IgD-negative memory B cell (primary cell): ENCODE measurements at regions not wholly inside any gene's neighbourhood (a gene's known extent, or its start where the extent isn't known, plus 50 kb on each side); places are given as distances from the start of the nearest gene placed in this dataset.
"Not testable (repeated sequence)": the region's sequence is repeated elsewhere in the genome, so short reads cannot be mapped to it uniquely, and the experiment has no call there.

Experiments
- H3K27ac Mint-ChIP-seq, 3 donors: one replicate each; pipeline ENCODE4 v1.8.0; 2020 to 2022; ENCODE audit warnings: mild to moderate bottlenecking in 3 of 3, mixed read lengths in 3 of 3, moderate library complexity in 1 of 3
- H3K27me3 Mint-ChIP-seq: one replicate; pipeline ENCODE4 v1.8.0; 2021; ENCODE audit warnings: mixed read lengths
- H3K36me3 Mint-ChIP-seq: one replicate; pipeline ENCODE4 v1.8.0; 2020; ENCODE audit warnings: mild to moderate bottlenecking, mixed read lengths
- H3K4me1 Mint-ChIP-seq, 3 donors: one replicate each; pipeline ENCODE4 v1.8.0; 2020 to 2022; ENCODE audit warnings: mixed read lengths in 3 of 3, mild to moderate bottlenecking in 1 of 3
- H3K4me3 Mint-ChIP-seq, 4 donors: one replicate each; pipeline ENCODE4 v1.8.0; 2020 to 2022; ENCODE audit warnings: mild to moderate bottlenecking in 4 of 4, mixed read lengths in 4 of 4, moderate library complexity in 3 of 4
- H3K9me3 Mint-ChIP-seq, 3 donors: one replicate each; pipeline ENCODE4 v1.8.0; 2020 to 2021; ENCODE audit warnings: mixed read lengths in 3 of 3, mild to moderate bottlenecking in 1 of 3

GRCh38 chr10:80697926-80698325 lies 160.2 kb downstream of the SH2D4B start:
- Mint-ChIP-seq H3K27me3 (no peaks in the 10 kb centered on the region), H3K36me3 (no peaks in the 10 kb centered on the region), H3K9me3 (no peaks in the 10 kb centered on the region), H3K27ac (no peak overlapping the region), H3K4me3 (no peak overlapping the region), H3K4me1 (no peaks in the 10 kb centered on the region)

- H3K27me3 Mint-ChIP-seq = no peaks in the 10 kb centered on the region
- no peaks in the 10 kb centered on the region for H3K4me1 Mint-ChIP-seq
- peak overlapping the region in 1 of 4 donors; percentile 52 for H3K4me3 Mint-ChIP-seq
- peaks cover 1% of the 10 kb centered on the region for H3K36me3 Mint-ChIP-seq
- no peaks in the 10 kb centered on the region for H3K9me3 Mint-ChIP-seq
- no peak overlapping the region for H3K27ac Mint-ChIP-seq
Measured at GRCh38 chr10:80699602-80700039, 161.9 kb downstream of the SH2D4B start.

- no peaks in the 10 kb centered on the region for H3K27me3 Mint-ChIP-seq
- H3K4me3 Mint-ChIP-seq = no peak overlapping the region
- no peaks in the 10 kb centered on the region for H3K4me1 Mint-ChIP-seq
- no peak overlapping the region for H3K27ac Mint-ChIP-seq
- no peaks in the 10 kb centered on the region for H3K9me3 Mint-ChIP-seq
- H3K36me3 Mint-ChIP-seq = peaks cover 1% of the 10 kb centered on the region
Measured at GRCh38 chr10:80700252-80700651, 162.6 kb downstream of the SH2D4B start.

- Mint-ChIP-seq H3K27me3 (no peaks in the 10 kb centered on the region), H3K4me1 (no peaks in the 10 kb centered on the region), H3K4me3 (no peak overlapping the region), H3K36me3 (peaks cover 1% of the 10 kb centered on the region), H3K27ac (no peak overlapping the region), H3K9me3 (no peaks in the 10 kb centered on the region)
Measured at GRCh38 chr10:80700760-80701444, 163.2 kb downstream of the SH2D4B start.

GRCh38 chr10:80701706-80702105 lies 164.0 kb downstream of the SH2D4B start:
- Mint-ChIP-seq H3K27ac (no peak overlapping the region), H3K4me1 (no peaks in the 10 kb centered on the region)

DNA sequence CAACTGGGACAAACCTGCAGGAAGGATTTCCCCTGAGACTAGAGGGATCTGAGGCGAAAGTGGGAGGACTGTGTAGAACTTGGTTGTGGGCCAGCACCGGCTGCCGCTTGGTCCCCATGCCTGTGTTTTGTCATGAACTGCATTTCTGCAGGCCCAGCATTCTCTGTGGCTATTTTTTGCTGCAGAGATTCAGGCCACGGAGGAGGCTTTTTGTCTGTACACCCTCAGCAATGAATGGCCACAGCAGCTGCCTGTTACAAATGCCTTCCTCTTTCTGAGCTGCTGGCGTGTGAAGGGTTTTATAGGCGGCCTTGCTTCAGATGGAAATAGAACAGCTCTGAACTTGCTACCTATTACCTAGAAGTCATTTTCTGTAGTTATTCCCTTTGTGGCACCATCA lies 164.4 kb downstream of the SH2D4B start:
- Mint-ChIP-seq H3K27ac (no peak overlapping the region), H3K36me3 (peaks cover 1% of the 10 kb centered on the region), H3K4me3 (no peak overlapping the region), H3K27me3 (peaks cover 2% of the 10 kb centered on the region), H3K4me1 (peaks cover 0 to under 1% (median 0%) of the 10 kb centered on the region in 3 donors), H3K9me3 (peaks cover 0 to 4% (median 4%) of the 10 kb centered on the region in 3 donors)

More at GRCh38 chr10:80701706-80702105, 164.0 kb downstream of the SH2D4B start:
- H3K27me3 Mint-ChIP-seq = peaks cover 2% of the 10 kb centered on the region
- peaks cover 0 to 4% (median 4%) of the 10 kb centered on the region in 3 donors for H3K9me3 Mint-ChIP-seq
- no peak overlapping the region for H3K4me3 Mint-ChIP-seq
- peaks cover 1% of the 10 kb centered on the region for H3K36me3 Mint-ChIP-seq

- H3K9me3 Mint-ChIP-seq = peaks cover 0 to 4% (median 4%) of the 10 kb centered on the region in 3 donors
- peaks cover 1% of the 10 kb centered on the region for H3K36me3 Mint-ChIP-seq
- H3K27me3 Mint-ChIP-seq = peaks cover 5% of the 10 kb centered on the region
- no peak overlapping the region for H3K4me3 Mint-ChIP-seq
- no peak overlapping the region for H3K27ac Mint-ChIP-seq
- peaks cover 0 to 1% (median 0%) of the 10 kb centered on the region in 3 donors for H3K4me1 Mint-ChIP-seq
Measured at GRCh38 chr10:80705899-80706298, 168.2 kb downstream of the SH2D4B start.

DNA sequence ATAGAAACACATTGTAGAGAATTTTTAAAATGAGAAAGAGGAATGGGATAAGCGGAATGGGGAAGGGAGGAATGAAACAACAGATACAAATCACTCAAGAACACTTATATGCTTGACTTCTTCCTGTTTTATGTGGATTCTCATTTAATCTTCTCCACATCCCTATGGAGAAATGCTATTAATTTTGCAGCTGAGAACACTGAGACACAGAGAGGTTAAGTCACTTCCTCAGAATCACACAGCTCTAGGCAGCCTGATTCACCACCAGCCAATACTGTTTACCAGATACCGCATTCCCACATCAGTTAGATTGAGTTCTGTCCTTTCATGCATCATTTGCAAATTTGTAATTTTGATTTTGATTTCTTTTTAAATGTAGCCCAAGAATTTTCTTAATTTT lies 170.5 kb downstream of the SH2D4B start:
- H3K36me3 Mint-ChIP-seq = peaks cover 1% of the 10 kb centered on the region
- H3K4me3 Mint-ChIP-seq = no peak overlapping the region
- H3K4me1 Mint-ChIP-seq = peaks cover 0 to 1% (median 0%) of the 10 kb centered on the region in 3 donors
- H3K27me3 Mint-ChIP-seq = peaks cover 6% of the 10 kb centered on the region
- H3K27ac Mint-ChIP-seq = no peak overlapping the region
- peaks cover 0 to 4% (median 4%) of the 10 kb centered on the region in 3 donors for H3K9me3 Mint-ChIP-seq

DNA sequence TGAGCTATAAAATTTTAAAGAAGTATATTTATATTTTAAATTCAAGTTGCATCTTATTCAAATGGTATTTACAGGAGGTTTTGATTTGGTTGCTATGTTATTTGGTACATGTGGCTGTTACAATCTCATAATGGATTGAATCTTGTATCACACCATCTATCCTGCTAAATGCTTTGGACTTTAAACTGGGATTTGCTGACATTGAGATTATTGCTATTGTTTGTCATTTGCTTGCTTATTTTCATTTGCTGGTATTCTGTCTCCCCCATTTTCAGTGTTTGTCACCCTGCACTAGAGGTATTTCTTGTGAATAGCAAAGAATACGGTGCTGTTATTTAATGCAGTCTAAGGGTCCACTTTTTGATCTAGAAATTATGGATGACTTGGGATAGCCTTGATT lies 171.1 kb downstream of the SH2D4B start:
- H3K9me3 Mint-ChIP-seq = peaks cover 0 to 4% (median 4%) of the 10 kb centered on the region in 3 donors
- H3K4me1 Mint-ChIP-seq = peaks cover 0 to 1% (median 0%) of the 10 kb centered on the region in 3 donors
- H3K27me3 Mint-ChIP-seq = peaks cover 6% of the 10 kb centered on the region
- H3K4me3 Mint-ChIP-seq = no peak overlapping the region
- no peak overlapping the region for H3K27ac Mint-ChIP-seq
- peaks cover 1% of the 10 kb centered on the region for H3K36me3 Mint-ChIP-seq

DNA sequence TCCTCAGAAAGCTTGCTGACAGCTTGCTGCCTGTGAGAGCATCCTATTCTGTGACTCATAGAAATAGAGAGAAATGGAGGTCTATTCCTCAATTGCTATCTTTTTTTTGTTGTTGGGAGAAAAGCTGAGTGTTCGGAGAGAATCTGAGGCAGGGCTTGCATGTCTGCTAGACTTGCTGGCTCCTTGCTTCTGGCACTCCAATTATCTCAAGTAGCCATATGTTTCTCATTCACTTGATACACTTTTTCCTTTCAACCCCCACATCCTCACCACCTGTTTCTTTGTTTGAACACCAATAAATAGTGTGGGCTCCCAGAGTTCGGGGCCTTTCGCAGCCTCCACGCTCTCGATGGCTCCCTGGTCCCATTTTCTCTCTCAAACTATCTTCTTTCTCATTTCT lies 172.2 kb downstream of the SH2D4B start:
- Mint-ChIP-seq H3K4me3 (no peak overlapping the region), H3K9me3 (peaks cover 0 to 4% (median 4%) of the 10 kb centered on the region in 3 donors), H3K4me1 (peaks cover 0 to 1% (median 0%) of the 10 kb centered on the region in 3 donors), H3K27ac (no peak overlapping the region), H3K36me3 (no peaks in the 10 kb centered on the region), H3K27me3 (peaks cover 9% of the 10 kb centered on the region)

GRCh38 chr10:80713398-80713928 lies 175.8 kb downstream of the SH2D4B start:
- Mint-ChIP-seq H3K4me1 (no peaks in the 10 kb centered on the region), H3K36me3 (no peaks in the 10 kb centered on the region), H3K27ac (no peak overlapping the region), H3K9me3 (no peaks in the 10 kb centered on the region), H3K4me3 (no peak overlapping the region), H3K27me3 (peaks cover 7% of the 10 kb centered on the region)

DNA sequence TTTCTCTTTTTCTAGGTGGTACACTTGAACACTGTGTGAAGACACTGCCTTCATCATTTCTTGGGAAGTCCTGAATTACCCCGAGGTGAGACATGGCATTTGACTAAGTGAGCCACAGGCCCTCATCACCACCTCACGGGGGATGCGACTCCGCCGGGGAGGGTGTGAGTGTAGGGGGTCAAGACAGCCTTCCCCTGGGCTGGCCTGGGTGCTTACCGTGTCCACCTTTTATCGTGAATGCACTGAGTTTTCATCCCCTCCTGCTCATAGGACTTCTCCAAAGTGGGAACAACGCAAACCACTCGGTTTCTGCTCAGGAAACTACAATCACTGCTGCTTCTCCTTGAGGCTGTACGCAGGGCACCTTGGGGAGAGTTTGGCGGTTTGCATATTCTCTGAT lies 176.9 kb downstream of the SH2D4B start:
- Mint-ChIP-seq H3K9me3 (no peaks in the 10 kb centered on the region), H3K4me1 (no peaks in the 10 kb centered on the region), H3K27me3 (peaks cover 5% of the 10 kb centered on the region), H3K4me3 (no peak overlapping the region), H3K36me3 (no peaks in the 10 kb centered on the region), H3K27ac (no peak overlapping the region)

DNA sequence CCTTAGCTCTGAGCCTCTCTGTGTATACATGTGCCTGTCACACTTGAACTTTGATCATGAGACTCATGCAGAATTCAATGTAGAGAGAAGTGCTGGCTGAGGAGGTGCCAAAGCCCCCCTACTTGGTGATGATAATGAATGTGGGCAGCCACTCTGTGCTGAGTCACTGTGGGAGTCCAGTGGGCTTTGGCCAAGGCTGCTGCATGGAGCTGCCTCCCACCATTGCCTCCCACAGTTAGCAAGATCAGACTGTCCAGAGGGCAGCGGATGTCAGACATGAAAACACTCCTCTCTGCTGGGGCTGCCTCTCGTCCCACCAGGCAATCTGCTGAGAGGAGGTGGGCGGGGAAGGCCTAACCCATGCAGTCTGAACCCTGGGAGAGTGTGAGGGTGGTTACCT lies 180.3 kb downstream of the SH2D4B start:
- H3K36me3 Mint-ChIP-seq = no peaks in the 10 kb centered on the region
- no peaks in the 10 kb centered on the region for H3K4me1 Mint-ChIP-seq
- no peak overlapping the region for H3K27ac Mint-ChIP-seq
- no peak overlapping the region for H3K4me3 Mint-ChIP-seq
- H3K9me3 Mint-ChIP-seq = peaks cover 0 to 6% (median 2%) of the 10 kb centered on the region in 3 donors
- peaks cover 3% of the 10 kb centered on the region for H3K27me3 Mint-ChIP-seq

DNA sequence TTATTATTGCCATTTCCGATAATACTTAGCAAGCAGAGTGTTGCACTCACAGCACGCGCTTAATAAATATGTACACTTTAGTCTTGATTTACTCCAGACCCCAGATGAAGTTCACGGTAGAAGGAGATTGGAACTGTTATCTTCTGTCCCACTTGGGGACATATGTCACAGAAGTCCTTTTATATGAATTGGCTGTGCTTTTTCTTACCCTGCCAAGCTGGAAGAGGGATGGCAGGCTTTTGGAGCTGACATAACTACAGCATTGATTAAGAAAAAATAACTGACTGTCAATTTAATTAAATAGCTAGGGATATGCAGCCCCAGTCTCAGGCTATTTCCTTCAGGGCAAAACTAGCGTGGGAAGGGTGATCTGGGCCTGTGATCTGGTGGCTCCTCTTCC lies 182.2 kb downstream of the SH2D4B start:
- H3K36me3 Mint-ChIP-seq = no peaks in the 10 kb centered on the region
- no peaks in the 10 kb centered on the region for H3K27me3 Mint-ChIP-seq
- H3K9me3 Mint-ChIP-seq = peaks cover 0 to 6% (median 2%) of the 10 kb centered on the region in 3 donors
- no peak overlapping the region for H3K4me3 Mint-ChIP-seq
- no peak overlapping the region for H3K27ac Mint-ChIP-seq
- no peaks in the 10 kb centered on the region for H3K4me1 Mint-ChIP-seq

- Mint-ChIP-seq H3K4me1 (no peaks in the 10 kb centered on the region), H3K4me3 (no peak overlapping the region), H3K27me3 (no peaks in the 10 kb centered on the region), H3K36me3 (no peaks in the 10 kb centered on the region), H3K9me3 (peaks cover 0 to 6% (median 2%) of the 10 kb centered on the region in 3 donors), H3K27ac (no peak overlapping the region)
Measured at GRCh38 chr10:80720549-80720948, 182.8 kb downstream of the SH2D4B start.

DNA sequence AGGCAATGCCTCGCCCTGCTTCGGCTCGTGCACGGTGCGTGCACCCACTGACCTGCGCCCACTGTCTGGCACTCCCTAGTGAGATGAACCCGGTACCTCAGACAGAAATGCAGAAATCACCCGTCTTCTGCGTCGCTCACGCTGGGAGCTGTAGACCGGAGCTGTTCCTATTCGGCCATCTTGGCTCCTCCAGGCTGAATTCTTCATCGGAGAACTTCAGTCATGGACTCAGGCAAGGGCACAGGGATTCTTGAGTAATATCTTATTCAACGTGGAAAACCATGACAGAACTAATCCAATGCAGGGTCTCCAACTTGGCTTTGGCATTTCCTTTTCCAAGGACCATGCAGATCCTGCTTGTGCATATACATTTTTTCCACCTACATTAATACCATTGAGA lies 190.7 kb downstream of the SH2D4B start:
- H3K4me1 Mint-ChIP-seq, H3K27me3 Mint-ChIP-seq, H3K9me3 Mint-ChIP-seq, H3K27ac Mint-ChIP-seq, H3K36me3 Mint-ChIP-seq, H3K4me3 Mint-ChIP-seq: not testable (repeated sequence)
